ENCODE measurements at regions not wholly inside any gene's neighbourhood (a gene's known extent, or its start where the extent isn't known, plus 50 kb on each side); places are given as distances from the start of the nearest gene placed in this dataset.

DNA sequence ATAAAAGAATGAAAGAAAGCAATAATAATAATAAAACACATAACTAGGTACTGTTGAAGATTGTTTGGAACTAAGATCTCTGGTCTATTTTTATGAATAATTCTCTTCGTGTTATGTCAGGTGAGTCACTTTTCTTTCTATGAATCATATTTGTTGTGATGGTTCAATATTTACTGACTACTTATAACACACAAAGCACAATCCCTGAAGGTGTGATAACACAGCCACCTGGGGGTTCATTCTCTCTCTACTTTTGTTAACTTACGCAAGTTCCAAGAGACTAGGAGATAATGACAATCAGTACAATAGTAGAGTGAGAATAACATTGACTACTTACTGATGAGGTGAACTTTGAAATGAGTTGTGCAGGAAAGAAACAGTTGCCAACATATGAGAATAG is 149.9 kb downstream of the IBTK start:
- TF ChIP-seq, protein P1, sequence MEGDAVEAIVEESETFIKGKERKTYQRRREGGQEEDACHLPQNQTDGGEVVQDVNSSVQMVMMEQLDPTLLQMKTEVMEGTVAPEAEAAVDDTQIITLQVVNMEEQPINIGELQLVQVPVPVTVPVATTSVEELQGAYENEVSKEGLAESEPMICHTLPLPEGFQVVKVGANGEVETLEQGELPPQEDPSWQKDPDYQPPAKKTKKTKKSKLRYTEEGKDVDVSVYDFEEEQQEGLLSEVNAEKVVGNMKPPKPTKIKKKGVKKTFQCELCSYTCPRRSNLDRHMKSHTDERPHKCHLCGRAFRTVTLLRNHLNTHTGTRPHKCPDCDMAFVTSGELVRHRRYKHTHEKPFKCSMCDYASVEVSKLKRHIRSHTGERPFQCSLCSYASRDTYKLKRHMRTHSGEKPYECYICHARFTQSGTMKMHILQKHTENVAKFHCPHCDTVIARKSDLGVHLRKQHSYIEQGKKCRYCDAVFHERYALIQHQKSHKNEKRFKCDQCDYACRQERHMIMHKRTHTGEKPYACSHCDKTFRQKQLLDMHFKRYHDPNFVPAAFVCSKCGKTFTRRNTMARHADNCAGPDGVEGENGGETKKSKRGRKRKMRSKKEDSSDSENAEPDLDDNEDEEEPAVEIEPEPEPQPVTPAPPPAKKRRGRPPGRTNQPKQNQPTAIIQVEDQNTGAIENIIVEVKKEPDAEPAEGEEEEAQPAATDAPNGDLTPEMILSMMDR (IDR thresholded peaks at IDR 0.05): no peak
- TF ChIP-seq EZH2phosphoT487 (IDR thresholded peaks at IDR 0.05): no peak

Measured in neural progenitor cell (in vitro differentiated cells).